ENCODE measurements at regions not wholly inside any gene's neighbourhood (a gene's known extent, or its start where the extent isn't known, plus 50 kb on each side); places are given as distances from the start of the nearest gene placed in this dataset.

- DNase-seq (ENCODE audit: low read depth) = no peak
Measured at GRCh38 chr18:46411867-46412690, 244.9 kb downstream of the LOXHD1 start.

- DNase-seq (ENCODE audit: low read depth) = no peak
Measured at GRCh38 chr18:46412916-46413315, 244.1 kb downstream of the LOXHD1 start.

GRCh38 chr18:46413684-46414083 is 243.3 kb downstream of the LOXHD1 start:
- DNase-seq (ENCODE audit: low read depth) = no peak

GRCh38 chr18:46414863-46415262 is 242.2 kb downstream of the LOXHD1 start:
- DNase-seq (ENCODE audit: low read depth) = no peak

- no peak for DNase-seq (ENCODE audit: low read depth)
Measured at GRCh38 chr18:46415532-46416252, 241.3 kb downstream of the LOXHD1 start.

- DNase-seq (ENCODE audit: low read depth) = no peak
Measured at GRCh38 chr18:46416706-46417638, 240.0 kb downstream of the LOXHD1 start.

GRCh38 chr18:46418663-46419260 is 238.3 kb downstream of the LOXHD1 start:
- no peak for DNase-seq (ENCODE audit: low read depth)

- DNase-seq (ENCODE audit: low read depth) = no peak
Measured at GRCh38 chr18:46419391-46420141, 237.5 kb downstream of the LOXHD1 start.

- no peak for DNase-seq (ENCODE audit: low read depth)
Measured at GRCh38 chr18:46421973-46422551, 235.0 kb downstream of the LOXHD1 start.

GRCh38 chr18:46422552-46423055 is 234.4 kb downstream of the LOXHD1 start:
- no peak for DNase-seq (ENCODE audit: low read depth)

GRCh38 chr18:46423226-46423805 is 233.7 kb downstream of the LOXHD1 start:
- DNase-seq (ENCODE audit: low read depth) = no peak

GRCh38 chr18:46424898-46425297 is 232.1 kb downstream of the LOXHD1 start:
- no peak for DNase-seq (ENCODE audit: low read depth)

GRCh38 chr18:46425511-46425910 is 231.5 kb downstream of the LOXHD1 start:
- no peak for DNase-seq (ENCODE audit: low read depth)

- no peak for DNase-seq (ENCODE audit: low read depth)
Measured at GRCh38 chr18:46426021-46426678, 230.9 kb downstream of the LOXHD1 start.

- DNase-seq (ENCODE audit: low read depth) = no peak
Measured at GRCh38 chr18:46426679-46427047, 230.4 kb downstream of the LOXHD1 start.

Data from T follicular helper cell (primary cell).